CD4-positive, alpha-beta T cell (primary cell): ENCODE measurements at regions not wholly inside any gene's neighbourhood (a gene's known extent, or its start where the extent isn't known, plus 50 kb on each side); places are given as distances from the start of the nearest gene placed in this dataset.

ENCODE experiments used
- ATAC-seq: fragments of 200-7000 bp; cut with Tn5 transposase; one replicate; pipeline ENCODE4 v1.10.0; 2022; ENCODE audit warnings: mild to moderate bottlenecking; ENCODE audit not compliant: poor library complexity
- CTCF ChIA-PET: fragments of 350-600 bp; sonication (Branson Sonifier 250); formaldehyde crosslinking; loops from one replicate; lab custom pipeline; 2021; ENCODE audit warnings: antibody characterized with exemption, inconsistent platforms; lab: Charles Lee
- POLR2A ChIA-PET: fragments of 350-600 bp; sonication (Branson Sonifier 250); formaldehyde crosslinking; loops from one replicate; lab custom pipeline; 2021; ENCODE audit warnings: antibody characterized with exemption, inconsistent platforms; lab: Charles Lee
- DNase-seq, 14 experiments: peaks; one replicate each; pipeline ENCODE4 v3.0.0-alpha.2; 2013 to 2020; ENCODE audit warnings: mixed read lengths in 2 of 14
- H3K27ac ChIP-seq, 2 donors: one replicate each; pipeline versions ENCODE4 v1.5.1 to v1.7.0; 2013; ENCODE audit warnings: low read length in 2 of 2, low read depth in 1 of 2, mild to moderate bottlenecking in 1 of 2
- H3K27me3 ChIP-seq, 2 experiments: 1 replicate in 1 of 2; 2 replicates in 1 of 2; pipeline versions ENCODE4 v1.6.1 to v1.7.0; 2013; ENCODE audit warnings: low read length in 2 of 2, control low read depth in 1 of 2, mild to moderate bottlenecking in 1 of 2, moderate library complexity in 1 of 2; ENCODE audit not compliant: insufficient read depth in 2 of 2, control insufficient read depth in 1 of 2
- H3K36me3 ChIP-seq: one replicate; pipeline ENCODE4 v1.6.1; 2013; ENCODE audit warnings: low read length, control low read depth; ENCODE audit not compliant: insufficient read depth
- H3K4me1 ChIP-seq: one replicate; pipeline ENCODE4 v1.6.1; 2013; ENCODE audit warnings: low read length, control low read depth; ENCODE audit not compliant: insufficient read depth
- H3K4me3 ChIP-seq: one replicate; pipeline ENCODE4 v1.5.1; 2013; ENCODE audit warnings: mild to moderate bottlenecking, low read length, moderate library complexity
- H3K9me3 ChIP-seq, 2 experiments: 1 replicate in 1 of 2; 2 replicates in 1 of 2; pipeline versions ENCODE4 v1.6.1 to v1.7.0; 2013; ENCODE audit warnings: low read length in 2 of 2, mild to moderate bottlenecking in 2 of 2, control low read depth in 1 of 2, moderate library complexity in 1 of 2; ENCODE audit not compliant: control insufficient read depth in 1 of 2, insufficient read depth in 1 of 2
- H3K27ac Mint-ChIP-seq: one replicate; pipeline ENCODE4 v1.8.0; 2020; ENCODE audit warnings: mixed read lengths
- H3K27me3 Mint-ChIP-seq: one replicate; pipeline ENCODE4 v1.8.0; 2021; ENCODE audit warnings: mixed read lengths
- H3K36me3 Mint-ChIP-seq: one replicate; pipeline ENCODE4 v1.8.0; 2021; ENCODE audit warnings: low read depth, mixed read lengths
- H3K4me1 Mint-ChIP-seq: one replicate; pipeline ENCODE4 v1.8.0; 2021; ENCODE audit warnings: low read depth, mixed read lengths
- H3K4me3 Mint-ChIP-seq: one replicate; pipeline ENCODE4 v1.8.0; 2020; ENCODE audit warnings: mild to moderate bottlenecking, mixed read lengths
- H3K9me3 Mint-ChIP-seq: one replicate; pipeline ENCODE4 v1.8.0; 2020; ENCODE audit warnings: mixed read lengths
- CTCF ChIP-seq: fragments of 200-600 bp; IDR thresholded peaks from one replicate; pipeline ENCODE4 v1.8.0; 2022; ENCODE audit warnings: antibody characterized with exemption, mild to moderate bottlenecking
- intact Hi-C, 2 experiments: fragments of 100-400 bp; cut with DNase I in 1 of 2; cut with micrococcal nuclease in 1 of 2; formaldehyde crosslinking; loops; one replicate each; pipeline versions ENCODE4 v1.15.1 to v1.9.0; 2023 to 2025; cut with DNase I, micrococcal nuclease

DNA sequence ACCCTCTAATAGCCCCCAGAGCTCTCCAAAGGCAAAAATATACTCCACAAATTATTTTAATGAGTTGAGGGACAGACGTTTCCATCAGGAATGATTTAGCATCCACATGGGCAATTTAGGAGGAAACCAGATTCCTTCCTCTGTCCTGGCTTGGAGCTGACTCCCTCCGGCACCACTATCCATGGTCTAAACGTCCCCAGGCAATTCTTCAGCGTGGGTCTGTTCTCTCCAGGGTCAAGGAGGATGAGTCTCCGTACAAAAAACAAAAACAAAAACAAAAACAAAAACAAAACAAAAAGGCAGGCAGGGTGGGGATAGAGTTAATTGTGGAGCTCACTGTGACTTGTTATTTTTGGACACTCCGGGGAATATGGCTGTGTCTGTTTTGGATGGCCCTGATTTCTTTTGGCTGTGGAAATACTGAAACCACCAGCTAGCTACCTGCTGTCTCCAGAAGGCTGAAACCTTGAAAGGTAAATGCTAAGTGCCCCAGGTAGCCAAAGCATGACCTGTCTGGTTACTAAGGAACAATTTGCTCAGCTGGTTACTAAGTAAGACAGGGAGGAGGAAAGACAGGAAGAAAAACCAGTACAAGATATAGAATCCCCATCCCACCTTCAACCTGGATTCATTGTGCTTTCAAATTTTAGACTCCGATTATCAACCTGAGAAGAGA is 419.1 kb upstream of the LCORL start:
- TF ChIP-seq CTCF, result no peak
- H3K36me3 Mint-ChIP-seq, result no peaks in the 10 kb centered on the region
- intact Hi-C loops, result no loop called here
- ChIA-PET POLR2A (no interaction called here), CTCF (no interaction called here)
- Histone ChIP-seq H3K36me3 (no peaks in the 10 kb centered on the region), H3K4me1 (no peaks in the 10 kb centered on the region), H3K4me3 (no peak overlapping the region), H3K27ac (no peak overlapping the region), H3K27me3 (no peaks in the 10 kb centered on the region), H3K9me3 (no peaks in the 10 kb centered on the region)
- H3K27me3 Mint-ChIP-seq, result no peaks in the 10 kb centered on the region
- ATAC-seq, result no peak
- H3K4me1 Mint-ChIP-seq, result no peaks in the 10 kb centered on the region
- H3K4me3 Mint-ChIP-seq, result no peak overlapping the region
- DNase-seq, result no peak
- H3K9me3 Mint-ChIP-seq, result peaks cover 6% of the 10 kb centered on the region
- no peak overlapping the region for H3K27ac Mint-ChIP-seq

- no peaks in the 10 kb centered on the region for H3K36me3 Mint-ChIP-seq
- POLR2A ChIA-PET, result no interaction called here
- H3K9me3 Mint-ChIP-seq, result peaks cover 6% of the 10 kb centered on the region
Observed at GRCh38 chr4:18439311-18439710, 417.8 kb upstream of the LCORL start.

DNA sequence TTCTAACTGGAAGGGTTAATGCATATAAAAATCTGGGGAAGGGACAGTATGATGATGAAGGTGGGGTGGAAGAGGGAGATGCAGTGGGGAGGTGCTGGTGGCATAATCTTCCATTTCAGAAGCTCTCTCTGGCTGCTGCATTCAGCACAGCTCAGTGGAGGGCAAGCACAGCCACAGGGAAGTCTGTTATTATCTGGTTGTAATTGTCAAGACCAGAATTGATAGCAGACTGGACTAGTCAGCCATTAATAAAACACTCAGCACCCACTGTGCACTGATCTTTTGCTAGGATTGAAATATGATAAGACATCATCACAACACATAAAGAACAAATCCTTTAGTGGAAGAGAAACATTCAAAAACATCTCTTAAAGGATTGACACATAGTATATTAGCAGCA is 414.2 kb upstream of the LCORL start:
- Histone ChIP-seq H3K4me3 (no peak overlapping the region), H3K27ac (no peak overlapping the region), H3K36me3 (no peaks in the 10 kb centered on the region), H3K9me3 (no peaks in the 10 kb centered on the region), H3K27me3 (no peaks in the 10 kb centered on the region), H3K4me1 (no peaks in the 10 kb centered on the region)
- Mint-ChIP-seq H3K9me3 (no peaks in the 10 kb centered on the region), H3K4me3 (no peak overlapping the region), H3K36me3 (no peaks in the 10 kb centered on the region), H3K27ac (no peak overlapping the region), H3K27me3 (no peaks in the 10 kb centered on the region), H3K4me1 (no peaks in the 10 kb centered on the region)
- POLR2A ChIA-PET, result no interaction called here
- intact Hi-C loops, result no loop called here
- no peak for TF ChIP-seq CTCF
- CTCF ChIA-PET, result no interaction called here
- ATAC-seq (no peak), DNase-seq (no peak)

More at GRCh38 chr4:18439311-18439710, 417.8 kb upstream of the LCORL start:
- no peak for TF ChIP-seq CTCF
- no peak for ATAC-seq
- Histone ChIP-seq H3K36me3 (no peaks in the 10 kb centered on the region), H3K9me3 (no peaks in the 10 kb centered on the region), H3K4me1 (no peaks in the 10 kb centered on the region), H3K27ac (no peak overlapping the region), H3K27me3 (no peaks in the 10 kb centered on the region), H3K4me3 (no peak overlapping the region)
- CTCF ChIA-PET, result no interaction called here
- no peaks in the 10 kb centered on the region for H3K4me1 Mint-ChIP-seq
- H3K4me3 Mint-ChIP-seq, result no peak overlapping the region
- intact Hi-C loops, result no loop called here
- H3K27ac Mint-ChIP-seq, result no peak overlapping the region
- no peak for DNase-seq
- H3K27me3 Mint-ChIP-seq, result no peaks in the 10 kb centered on the region
